Omental fat pad (tissue), 3 donors: ENCODE measurements at regions not wholly inside any gene's neighbourhood (a gene's known extent, or its start where the extent isn't known, plus 50 kb on each side); places are given as distances from the start of the nearest gene placed in this dataset.

Experiments
- ATAC-seq: fragments of 150-250 bp; one replicate; pipeline ENCODE4 v1.9.1; 2016; ENCODE audit warnings: mild to moderate bottlenecking, moderate library complexity; ENCODE audit not compliant: low FRiP score
- DNase-seq: peaks from one replicate; pipeline ENCODE4 v3.0.0-alpha.2; 2019; ENCODE audit warnings: low spot score
- CTCF ChIP-seq, 3 donors: fragments of 450-650 bp; IDR thresholded peaks; one replicate each; pipeline ENCODE4 v1.5.1; 2016 to 2017; ENCODE audit warnings: antibody characterized with exemption in 3 of 3, mild to moderate bottlenecking in 3 of 3, moderate library complexity in 2 of 3

GRCh38 chr5:174910245-174910737 lies 185.9 kb downstream of the MSX2 start:
- DNase-seq (no peak), ATAC-seq (peak; percentile 92)
- TF ChIP-seq CTCF (IDR thresholded peaks at IDR 0.05), result peak in 1 of 3 donors; percentile 32

GRCh38 chr5:174903172-174903732 lies 178.9 kb downstream of the MSX2 start:
- no peak for TF ChIP-seq CTCF (IDR thresholded peaks at IDR 0.05)
- ATAC-seq (no peak), DNase-seq (no peak)

GRCh38 chr5:174901336-174901735 lies 177.0 kb downstream of the MSX2 start:
- ATAC-seq (no peak), DNase-seq (no peak)
- no peak for TF ChIP-seq CTCF (IDR thresholded peaks at IDR 0.05)

DNA sequence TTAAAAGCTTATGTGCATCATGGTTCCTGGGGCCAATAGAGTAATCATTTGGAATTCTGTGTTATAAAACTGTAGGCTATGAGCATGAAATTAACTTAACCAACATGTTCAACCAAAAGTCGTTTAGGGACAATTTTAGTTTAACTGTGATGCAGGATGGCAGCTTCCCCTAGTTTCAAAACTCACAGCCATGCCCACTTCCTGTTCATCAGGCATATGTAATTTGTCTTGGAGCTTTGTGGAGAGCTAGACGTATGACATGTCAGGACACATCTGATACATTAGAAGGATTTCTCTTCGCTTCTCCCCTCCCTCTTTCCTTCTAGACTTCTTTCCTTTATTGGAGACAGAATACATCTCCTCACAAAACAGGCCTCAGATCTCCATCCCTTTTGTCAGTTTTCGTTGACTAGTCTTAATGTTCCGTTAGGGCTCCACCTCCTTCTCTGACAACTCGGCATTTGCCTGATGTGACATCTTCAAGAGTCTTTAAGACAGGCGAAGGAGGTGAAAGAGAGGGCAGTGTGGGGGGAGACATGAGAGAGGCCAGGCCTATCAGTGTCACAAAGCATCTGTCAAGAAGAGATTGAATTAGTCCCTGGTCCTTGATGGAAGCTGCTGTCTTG lies 176.0 kb downstream of the MSX2 start:
- no peak for TF ChIP-seq CTCF (IDR thresholded peaks at IDR 0.05)
- DNase-seq, result no peak
- no peak for ATAC-seq

DNA sequence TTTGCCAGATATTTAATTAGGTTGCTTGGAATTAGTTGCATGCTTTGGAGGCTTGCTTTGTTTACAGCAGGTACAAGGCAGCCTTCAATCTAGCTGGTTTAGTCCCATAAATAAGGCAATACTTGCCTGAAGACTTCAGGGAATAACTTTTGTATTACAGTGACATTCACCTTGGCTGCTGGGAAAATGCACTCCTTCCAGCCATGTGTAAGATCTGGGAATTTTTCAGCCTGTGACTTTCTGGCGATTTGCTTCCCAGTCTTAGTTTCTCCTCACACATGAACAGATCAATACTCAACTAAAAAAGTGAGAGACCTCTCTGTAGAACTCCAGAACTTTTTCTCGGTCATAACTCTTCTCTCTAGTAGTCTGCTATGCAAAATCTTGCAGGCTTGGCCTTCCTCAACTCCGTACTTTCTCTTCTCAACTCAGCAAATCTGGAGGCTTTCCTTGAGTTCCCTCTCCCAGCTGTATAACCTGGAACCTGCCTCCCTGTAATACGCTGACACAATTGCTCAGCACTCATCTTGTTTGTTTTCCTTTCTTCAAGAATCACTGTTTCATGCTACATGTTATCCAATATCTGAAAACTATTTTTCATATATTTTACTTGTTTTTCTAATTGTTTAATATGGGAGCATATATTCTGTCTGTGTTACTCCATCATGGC lies 173.0 kb downstream of the MSX2 start:
- no peak for TF ChIP-seq CTCF (IDR thresholded peaks at IDR 0.05)
- ATAC-seq, result no peak

GRCh38 chr5:174895360-174895759 lies 171.0 kb downstream of the MSX2 start:
- TF ChIP-seq CTCF (IDR thresholded peaks at IDR 0.05), result no peak
- no peak for ATAC-seq
- DNase-seq, result no peak

More for the DNA sequence above, 173.0 kb downstream of the MSX2 start:
- no peak for DNase-seq
